Uterus (tissue), 2 donors: ENCODE measurements at regions not wholly inside any gene's neighbourhood (a gene's known extent, or its start where the extent isn't known, plus 50 kb on each side); places are given as distances from the start of the nearest gene placed in this dataset.

ENCODE experiments used
- POLR2A ChIP-seq, 2 donors: fragments of 450-650 bp; IDR thresholded peaks; one replicate each; pipeline ENCODE4 v1.6.1; 2016; ENCODE audit warnings: antibody characterized with exemption in 2 of 2, mild to moderate bottlenecking in 1 of 2, moderate library complexity in 1 of 2
- TF ChIP-seq, protein P1 (sequence below), 4 experiments: fragments of 200-600 bp in 2 of 4; fragments of 450-650 bp in 2 of 4; sonication (generic) in 2 of 4; IDR thresholded peaks; one replicate each; pipeline ENCODE4 v1.5.1; 2016 to 2019; ENCODE audit warnings: antibody characterized with exemption in 4 of 4, mild to moderate bottlenecking in 2 of 4, moderate library complexity in 1 of 4

GRCh38 chr1:182217071-182217470, 155.6 kb upstream of the ZNF648 start:
- TF ChIP-seq, protein P1, sequence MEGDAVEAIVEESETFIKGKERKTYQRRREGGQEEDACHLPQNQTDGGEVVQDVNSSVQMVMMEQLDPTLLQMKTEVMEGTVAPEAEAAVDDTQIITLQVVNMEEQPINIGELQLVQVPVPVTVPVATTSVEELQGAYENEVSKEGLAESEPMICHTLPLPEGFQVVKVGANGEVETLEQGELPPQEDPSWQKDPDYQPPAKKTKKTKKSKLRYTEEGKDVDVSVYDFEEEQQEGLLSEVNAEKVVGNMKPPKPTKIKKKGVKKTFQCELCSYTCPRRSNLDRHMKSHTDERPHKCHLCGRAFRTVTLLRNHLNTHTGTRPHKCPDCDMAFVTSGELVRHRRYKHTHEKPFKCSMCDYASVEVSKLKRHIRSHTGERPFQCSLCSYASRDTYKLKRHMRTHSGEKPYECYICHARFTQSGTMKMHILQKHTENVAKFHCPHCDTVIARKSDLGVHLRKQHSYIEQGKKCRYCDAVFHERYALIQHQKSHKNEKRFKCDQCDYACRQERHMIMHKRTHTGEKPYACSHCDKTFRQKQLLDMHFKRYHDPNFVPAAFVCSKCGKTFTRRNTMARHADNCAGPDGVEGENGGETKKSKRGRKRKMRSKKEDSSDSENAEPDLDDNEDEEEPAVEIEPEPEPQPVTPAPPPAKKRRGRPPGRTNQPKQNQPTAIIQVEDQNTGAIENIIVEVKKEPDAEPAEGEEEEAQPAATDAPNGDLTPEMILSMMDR (IDR thresholded peaks at IDR 0.05) = no peak
- TF ChIP-seq POLR2A (IDR thresholded peaks at IDR 0.05) = no peak
